ENCODE measurements at regions not wholly inside any gene's neighbourhood (a gene's known extent, or its start where the extent isn't known, plus 50 kb on each side); places are given as distances from the start of the nearest gene placed in this dataset.

- TF ChIP-seq EZH2 (IDR thresholded peaks at IDR 0.05; ENCODE audit: borderline replicate concordance, insufficient read depth, low read depth, low read length, poor library complexity, severe bottlenecking) = no peak
- no peak for TF ChIP-seq CTCF (IDR thresholded peaks at IDR 0.05)
These were observed 118.7 kb upstream of the C1QTNF9B start for GRCh38 chr13:24016046-24016445.
